ENCODE measurements at regions not wholly inside any gene's neighbourhood (a gene's known extent, or its start where the extent isn't known, plus 50 kb on each side); places are given as distances from the start of the nearest gene placed in this dataset.
"Not testable (repeated sequence)": the region's sequence is repeated elsewhere in the genome, so short reads cannot be mapped to it uniquely, and the experiment has no call there.

DNA sequence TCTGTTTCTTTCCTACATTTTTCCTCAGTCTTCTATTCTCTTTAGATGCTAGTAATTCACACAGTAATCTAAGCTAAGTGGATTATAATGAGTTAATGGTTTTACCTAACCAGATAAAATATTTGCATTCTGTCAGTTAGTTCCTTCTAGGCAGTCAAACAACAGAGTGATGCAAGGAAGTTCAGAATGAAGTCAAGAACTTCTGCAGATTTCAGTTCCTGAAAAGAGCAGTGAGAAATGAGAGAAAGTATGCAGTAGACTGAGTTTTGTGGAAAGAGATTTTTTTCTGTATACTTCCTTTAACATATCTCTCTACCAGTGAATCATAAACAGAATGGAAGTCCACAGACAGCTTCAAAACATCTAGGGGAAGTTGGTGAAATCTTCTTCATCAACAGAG, 774.0 kb upstream of the POU3F4 start:
- DNase-seq: no peak

- DNase-seq: not testable (repeated sequence)
These were observed 769.8 kb upstream of the POU3F4 start for GRCh38 chrX:82738313-82738712.

DNA sequence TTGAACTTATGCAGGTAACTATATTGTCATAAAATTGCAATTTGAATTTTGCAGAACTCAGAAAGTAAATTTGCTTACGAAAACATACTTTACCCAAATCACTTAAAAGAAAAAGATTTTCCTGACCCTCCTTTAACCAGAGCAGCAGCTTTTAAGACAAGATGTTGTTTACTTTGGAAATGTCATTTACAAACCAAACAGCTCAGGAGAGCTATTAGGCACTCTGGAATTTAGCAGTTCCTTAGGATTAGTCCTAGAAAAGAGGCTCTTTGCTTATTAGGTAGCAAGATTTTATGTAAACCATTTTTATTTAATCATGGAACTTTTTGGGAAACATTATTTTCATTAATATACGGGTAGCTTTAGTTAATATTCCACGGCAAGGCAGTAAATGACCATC, 765.7 kb upstream of the POU3F4 start:
- DNase-seq: no peak

- DNase-seq: not testable (repeated sequence)
These were observed 762.4 kb upstream of the POU3F4 start for GRCh38 chrX:82745725-82746124.

DNA sequence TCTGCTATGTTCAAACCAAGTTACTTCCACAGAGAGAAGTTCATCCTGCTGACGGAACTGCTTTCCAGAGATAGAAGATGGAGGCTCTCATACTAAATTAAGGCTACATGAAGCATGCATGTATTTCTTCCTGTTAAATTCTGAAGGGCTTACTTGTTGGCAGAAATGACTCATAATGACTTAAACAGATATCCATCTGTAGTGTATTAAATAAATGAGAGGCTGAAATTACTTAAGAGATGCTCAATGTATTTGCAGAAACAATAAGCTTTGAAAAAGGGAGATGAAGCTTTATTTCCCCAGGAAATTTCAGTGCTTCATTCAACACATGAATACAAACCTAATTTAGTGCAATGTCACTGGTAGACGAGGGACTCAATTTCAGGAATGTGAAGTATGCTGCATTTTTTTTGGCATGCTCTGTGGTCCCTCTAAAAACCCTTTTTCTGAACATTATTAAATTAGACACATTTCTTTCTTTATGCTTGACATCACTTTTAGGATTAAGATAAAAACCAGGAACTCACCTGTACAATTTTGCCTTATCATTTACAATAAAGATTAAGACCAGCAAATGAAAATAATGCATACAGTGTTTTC, 759.1 kb upstream of the POU3F4 start:
- DNase-seq: no peak

GRCh38 chrX:82756272-82756671, 751.8 kb upstream of the POU3F4 start:
- DNase-seq: no peak

DNA sequence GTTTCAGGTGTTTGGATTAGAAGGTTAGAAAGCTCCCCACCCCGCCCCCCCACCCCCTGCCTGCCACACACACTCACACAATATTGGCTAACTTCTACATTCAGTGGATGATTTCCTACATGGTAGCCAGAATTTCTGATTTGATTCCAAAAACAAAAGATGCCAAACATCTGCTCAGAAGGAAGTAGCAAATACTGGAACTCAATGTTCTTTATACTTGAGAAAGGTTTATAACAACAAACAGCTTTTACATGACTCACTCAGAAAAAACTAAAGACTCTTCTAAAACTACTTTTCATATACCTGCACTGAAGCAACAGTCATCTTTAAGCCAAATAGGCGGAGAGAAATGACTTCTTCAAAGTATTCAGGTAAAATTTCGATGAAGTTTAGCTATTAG, 750.5 kb upstream of the POU3F4 start:
- no peak for DNase-seq

DNA sequence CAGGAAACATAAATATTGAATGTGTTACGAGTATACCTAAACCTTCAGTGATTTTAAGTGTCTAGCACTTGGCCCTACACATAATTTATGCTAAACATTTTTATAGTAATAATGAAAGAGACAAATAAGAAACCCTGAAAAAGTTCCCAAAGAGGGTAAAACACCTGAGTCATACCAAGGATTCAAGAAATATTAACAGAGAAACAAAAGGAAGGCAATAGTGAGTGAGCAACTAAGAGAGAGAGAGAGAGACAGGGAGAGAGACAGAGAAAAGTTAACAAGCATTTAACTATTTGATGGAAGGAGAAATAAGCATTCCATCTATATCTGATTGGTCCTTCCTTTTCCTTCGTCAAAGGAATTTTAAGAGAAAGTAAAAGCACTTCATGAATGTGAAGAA, 743.6 kb upstream of the POU3F4 start:
- no peak for DNase-seq

GRCh38 chrX:82765811-82766210, 742.3 kb upstream of the POU3F4 start:
- DNase-seq: no peak

GRCh38 chrX:82775426-82775825, 732.7 kb upstream of the POU3F4 start:
- no peak for DNase-seq

DNA sequence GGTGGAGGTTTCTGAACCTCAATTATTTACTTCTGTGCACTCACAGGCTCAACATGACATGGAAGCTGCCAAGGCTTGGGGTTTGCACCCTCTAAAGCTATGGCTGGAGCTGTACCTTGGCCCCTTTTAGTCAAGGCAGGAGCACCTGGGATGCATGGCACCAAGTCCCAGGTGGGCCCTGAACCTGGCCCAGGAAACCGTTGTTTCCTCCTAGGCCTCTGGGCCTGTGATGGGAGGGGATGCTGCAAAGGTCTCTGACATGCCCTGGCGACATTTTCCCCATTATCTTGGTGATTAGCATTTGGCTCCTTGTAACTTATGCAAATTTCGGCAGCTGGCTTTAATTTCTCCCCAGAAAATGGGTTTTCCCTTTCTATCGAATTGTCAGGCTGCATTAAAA, 726.1 kb upstream of the POU3F4 start:
- no peak for DNase-seq

- not testable (repeated sequence) for DNase-seq
These were observed 695.2 kb upstream of the POU3F4 start for GRCh38 chrX:82812902-82813301.

DNA sequence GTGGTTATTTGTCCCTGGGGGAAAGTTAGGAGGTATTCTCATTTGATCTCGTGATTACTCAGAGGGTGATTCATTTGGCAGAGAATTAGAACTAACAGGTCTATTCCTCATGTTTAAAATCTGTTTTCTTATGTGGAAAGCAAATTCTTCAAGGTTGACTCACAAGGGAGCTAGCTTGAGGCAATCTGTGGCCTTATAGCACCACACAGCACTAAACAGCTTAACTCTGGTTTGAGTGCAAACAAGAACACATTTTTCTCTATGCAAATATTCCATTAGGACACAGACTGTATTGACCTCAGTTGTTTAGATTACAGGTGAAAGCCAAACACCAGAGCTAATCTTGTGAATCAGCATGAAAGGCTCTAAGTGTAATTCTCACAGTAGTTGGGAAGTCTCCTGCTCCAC, 694.4 kb upstream of the POU3F4 start:
- DNase-seq: peak; percentile 1

- no peak for DNase-seq
These were observed 692.1 kb upstream of the POU3F4 start for GRCh38 chrX:82816001-82816400.

DNA sequence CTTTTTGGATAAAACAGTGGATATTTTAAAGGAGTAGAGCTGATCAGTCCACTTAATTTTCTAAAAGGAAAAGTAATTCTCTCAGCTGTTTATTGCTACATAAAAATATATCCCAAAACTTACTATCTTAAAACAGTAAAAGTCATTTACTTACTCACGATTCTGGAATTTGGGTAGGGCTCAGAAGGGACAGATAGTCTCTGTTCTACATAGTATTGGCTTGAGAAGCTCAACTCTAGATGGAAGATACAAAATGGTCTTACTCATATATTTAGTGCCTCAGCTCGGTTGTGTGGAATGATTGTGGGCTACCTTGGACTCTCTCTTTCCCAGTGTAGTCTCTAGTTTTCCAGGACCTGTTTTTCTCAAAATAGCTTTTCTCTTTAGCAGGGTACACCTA, 691.5 kb upstream of the POU3F4 start:
- no peak for DNase-seq

DNA sequence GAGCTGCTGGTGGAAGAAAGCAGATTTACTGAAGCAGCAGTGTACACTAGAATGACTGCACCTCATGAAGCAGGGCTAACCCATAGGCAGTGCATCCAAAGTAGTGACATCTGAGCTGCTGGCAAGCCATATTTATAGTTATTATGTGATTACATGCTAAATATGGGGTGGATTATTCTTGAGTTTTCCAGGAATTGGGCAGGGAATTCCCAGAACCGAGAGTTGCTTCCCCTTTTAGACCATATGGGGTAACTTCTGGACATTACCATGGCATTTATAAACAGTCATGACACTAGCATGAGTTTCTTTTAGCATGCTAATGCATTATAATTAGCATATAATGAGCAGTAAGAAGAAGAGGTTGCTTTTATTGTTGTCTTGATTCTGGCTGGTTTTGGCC, 665.8 kb upstream of the POU3F4 start:
- no peak for DNase-seq

- no peak for DNase-seq
These were observed 660.0 kb upstream of the POU3F4 start for GRCh38 chrX:82848111-82848510.
